ENCODE measurements at regions not wholly inside any gene's neighbourhood (a gene's known extent, or its start where the extent isn't known, plus 50 kb on each side); places are given as distances from the start of the nearest gene placed in this dataset.

DNA sequence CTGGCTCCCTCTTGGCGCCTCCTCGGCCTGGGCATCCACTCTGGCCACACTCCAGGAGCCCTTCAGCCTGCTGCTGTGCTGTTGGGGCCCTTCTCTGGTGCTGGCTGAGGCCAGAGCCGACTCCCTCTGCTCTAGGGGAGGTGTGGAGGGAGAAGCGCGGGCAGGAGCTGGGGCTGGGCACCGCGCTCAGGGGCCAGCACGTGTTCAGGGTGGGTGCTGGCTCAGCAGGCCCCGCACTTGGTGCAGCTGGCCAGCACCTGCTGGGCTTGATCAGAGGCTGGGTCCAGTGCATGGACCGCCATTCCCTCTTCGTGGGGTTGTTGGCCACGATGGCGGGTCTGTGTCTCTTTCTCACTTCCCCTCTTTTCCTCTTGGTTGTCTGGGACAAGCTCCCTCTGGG is 2381.0 kb downstream of the LRRC4C start (continued):
- TF ChIP-seq, protein P1, sequence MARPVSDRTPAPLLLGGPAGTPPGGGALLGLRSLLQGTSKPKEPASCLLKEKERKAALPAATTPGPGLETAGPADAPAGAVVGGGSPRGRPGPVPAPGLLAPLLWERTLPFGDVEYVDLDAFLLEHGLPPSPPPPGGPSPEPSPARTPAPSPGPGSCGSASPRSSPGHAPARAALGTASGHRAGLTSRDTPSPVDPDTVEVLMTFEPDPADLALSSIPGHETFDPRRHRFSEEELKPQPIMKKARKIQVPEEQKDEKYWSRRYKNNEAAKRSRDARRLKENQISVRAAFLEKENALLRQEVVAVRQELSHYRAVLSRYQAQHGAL (CRISPR knock-in tag; IDR thresholded peaks at IDR 0.05; ENCODE audit: not compliant biosample characterization) = no peak

DNA sequence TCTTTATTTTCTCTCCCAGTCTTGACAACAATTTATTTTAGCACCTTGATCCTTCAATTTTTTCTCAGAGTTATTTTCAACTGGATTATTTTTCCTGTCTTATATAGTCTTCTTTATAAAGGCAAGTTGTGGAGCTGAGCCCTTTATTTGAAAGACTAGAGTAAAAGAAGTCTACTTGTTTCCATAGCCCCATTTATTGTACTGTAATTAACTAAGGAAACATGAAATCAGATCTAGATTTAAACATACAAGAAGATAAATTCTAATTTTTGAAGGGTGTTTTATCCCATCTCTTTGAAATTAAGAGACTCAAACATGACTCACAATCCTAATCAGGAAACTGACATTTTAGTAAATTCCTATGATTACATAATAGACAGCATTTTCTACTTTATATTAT is 2421.8 kb downstream of the LRRC4C start:
- H3K4me2 ChIP-seq (ENCODE audit: low read depth, low read length) = no peak overlapping the region
- no peaks in the 10 kb centered on the region for H4K20me1 ChIP-seq (ENCODE audit: insufficient read depth, low read length)
- no peaks in the 10 kb centered on the region for H3K4me1 ChIP-seq (ENCODE audit: insufficient read depth, low read length)
- H3K4me3 ChIP-seq (replicated peaks in 1 of 3; ENCODE audit: insufficient read depth in 1 of 3, low read depth in 2 of 3, low read length in 3 of 3) = no peak overlapping the region
- ATAC-seq (no peak), DNase-seq (ENCODE audit: low spot score) (no peak), FAIRE-seq (no peak)
- H3K27me3 ChIP-seq (ENCODE audit: control insufficient read depth in 1 of 2, insufficient read depth in 2 of 2, low read length in 2 of 2) = no peaks in the 10 kb centered on the region
- no TSS peak for BruUV-seq (replicated peaks)
- peaks cover 11% of the 10 kb centered on the region; the same call in 1 of the 2 replicates for H3K9me3 ChIP-seq (ENCODE audit: low read length)
- H3K9ac ChIP-seq (ENCODE audit: insufficient read depth, low read depth, low read length) = no peak overlapping the region
- intact Hi-C loops (cut with micrococcal nuclease; ENCODE audit: unreplicated experiment) = no loop called here
- ChIA-PET POLR2A (no interaction called here), CTCF (ENCODE audit: low intra/inter-chr PET ratio, low total read pairs) (no interaction called here)
- no peak overlapping the region for H2AFZ ChIP-seq (ENCODE audit: low read length)
- in situ Hi-C loops (cut with HindIII; ENCODE audit: extremely low pct_ligation_motif_present, low pct_unique_long_range_greater_than_20kb) = no loop called here
- no peak for TF ChIP-seq ZMYM4 (CRISPR knock-in tag; IDR thresholded peaks at IDR 0.05)
- no peak for TF ChIP-seq ZNF44 (CRISPR knock-in tag; IDR thresholded peaks at IDR 0.05)
- TF ChIP-seq ZNF543 (CRISPR knock-in tag; IDR thresholded peaks at IDR 0.05) = no peak
- no peak for TF ChIP-seq HOXA9 (CRISPR knock-in tag; IDR thresholded peaks at IDR 0.05; ENCODE audit: borderline replicate concordance)
- no peak for TF ChIP-seq ZFP36 (IDR thresholded peaks at IDR 0.05; ENCODE audit: borderline replicate concordance, low read depth, low read length, partially characterized antibody)
- no peak for TF ChIP-seq SALL2 (CRISPR knock-in tag; IDR thresholded peaks at IDR 0.05)
- no peak for TF ChIP-seq PREB (CRISPR knock-in tag; IDR thresholded peaks at IDR 0.05)
- TF ChIP-seq FLYWCH1 (CRISPR knock-in tag; IDR thresholded peaks at IDR 0.05) = no peak
- no peak for TF ChIP-seq SP5 (CRISPR knock-in tag; IDR thresholded peaks at IDR 0.05; ENCODE audit: borderline replicate concordance, low read depth)
- TF ChIP-seq MIXL1 (CRISPR knock-in tag; IDR thresholded peaks at IDR 0.05) = no peak
- no peak for TF ChIP-seq POLR2AphosphoS5 (IDR thresholded peaks at IDR 0.05; ENCODE audit: low read depth, low read length)
- no peak for TF ChIP-seq SRF (IDR thresholded peaks at IDR 0.05; ENCODE audit: low read depth, low read length)
- TF ChIP-seq BRCA1 (CRISPR knock-in tag; IDR thresholded peaks at IDR 0.05) = no peak
- H3K79me2 ChIP-seq (ENCODE audit: insufficient read depth, low read length) = no peaks in the 10 kb centered on the region
- H3K27ac ChIP-seq (ENCODE audit: extremely low read length, insufficient read depth, low read length) = no peak overlapping the region
- H3K36me3 ChIP-seq (replicated peaks in 1 of 2; ENCODE audit: control insufficient read depth in 1 of 2, insufficient read depth in 2 of 2, low read length in 2 of 2) = no peaks in the 10 kb centered on the region

All from HepG2 (cell line).